K562 (cell line): ENCODE measurements at regions not wholly inside any gene's neighbourhood (a gene's known extent, or its start where the extent isn't known, plus 50 kb on each side); places are given as distances from the start of the nearest gene placed in this dataset.

Experiments used
- ATAC-seq: fragments of 200-7000 bp; cut with Tn5 transposase; 3 replicates; pipeline ENCODE4 v1.9.1; 2020; ENCODE audit warnings: moderate library complexity
- BruUV-seq: library from RNA; stranded (reverse); fragments of 400-500 nt; replicated peaks from 2 replicates; lab custom pipeline; 2021; lab: Mats Ljungman, UMichigan
- CTCF ChIA-PET: fragments of 300-600 bp; formaldehyde crosslinking; extraction: SDS; loops from one replicate; lab custom pipeline; 2021; ENCODE audit warnings: low intra/inter-chr PET ratio; lab: Yijun Ruan, JAX
- POLR2A ChIA-PET: fragments of 300-600, 350-650 bp; sonication (Branson Sonifier 250); formaldehyde crosslinking; extraction: SDS; loops from one replicate; lab custom pipeline; 2021; ENCODE audit warnings: antibody characterized with exemption, inconsistent platforms; lab: Yijun Ruan, JAX
- DNase-seq, 4 experiments: peaks; one replicate each; pipeline versions ENCODE4 v3.0.0 to v3.0.0-alpha.2; 2011 to 2018; ENCODE audit warnings: low spot score in 3 of 4, mixed read lengths in 3 of 4; ENCODE audit errors: extremely low read depth in 1 of 4
- FAIRE-seq: peaks from 2 replicates; lab custom pipeline; 2011; peaks lifted over from hg19 to GRCh38; lab: Jason Lieb, UNC
- H2AFZ ChIP-seq: 2 replicates; pipeline ENCODE4 v1.6.0; 2011; ENCODE audit warnings: low read depth, low read length, control low read depth, inconsistent platforms
- H3K27ac ChIP-seq: fragments of 200-600 bp; 3 replicates; pipeline ENCODE4 v1.8.0; 2011; ENCODE audit warnings: low read depth, mild to moderate bottlenecking, control low read depth, inconsistent platforms, low read length, moderate library complexity, mixed read lengths; ENCODE audit errors: extremely low read depth
- H3K27me3 ChIP-seq, 2 experiments: fragments of 300-600 bp in 1 of 2; 2 replicates in 1 of 2; 3 replicates in 1 of 2; pipeline versions ENCODE4 v1.6.0 to v1.8.0; 2011; ENCODE audit warnings: inconsistent platforms in 2 of 2, low read length in 2 of 2, mild to moderate bottlenecking in 1 of 2, mixed read lengths in 1 of 2, moderate library complexity in 1 of 2; ENCODE audit not compliant: control insufficient read depth in 2 of 2, insufficient read depth in 2 of 2
- H3K36me3 ChIP-seq: fragments of 300-600 bp; 3 replicates; pipeline ENCODE4 v1.8.0; 2011; ENCODE audit warnings: mild to moderate bottlenecking, low read length, inconsistent platforms; ENCODE audit not compliant: control insufficient read depth, insufficient read depth
- H3K4me1 ChIP-seq, 2 experiments: fragments of 200-600 bp in 1 of 2; replicated peaks in 1 of 2; 2 replicates in 1 of 2; 3 replicates in 1 of 2; pipeline versions ENCODE4 v1.5.1 to v1.8.0; 2011; ENCODE audit warnings: inconsistent platforms in 2 of 2, low read length in 2 of 2, mild to moderate bottlenecking in 1 of 2, mixed read lengths in 1 of 2, moderate library complexity in 1 of 2; ENCODE audit not compliant: control insufficient read depth in 2 of 2, insufficient read depth in 2 of 2
- H3K4me2 ChIP-seq: 2 replicates; pipeline ENCODE4 v1.6.1; 2011; ENCODE audit warnings: low read length, control low read depth, inconsistent platforms, mixed read lengths; ENCODE audit not compliant: insufficient read depth
- H3K4me3 ChIP-seq: fragments of 200-600 bp; sonication (generic), shearing (Covaris generic); 2 replicates; pipeline ENCODE4 v1.5.1; 2016; ENCODE audit warnings: control low read depth, inconsistent platforms
- H3K79me2 ChIP-seq: fragments of 200-600 bp; 3 replicates; pipeline ENCODE4 v1.8.0; 2011; ENCODE audit warnings: low read length, inconsistent platforms; ENCODE audit not compliant: control insufficient read depth, insufficient read depth
- H3K9ac ChIP-seq, 2 experiments: 2 replicates each; pipeline versions ENCODE4 v1.6.0 to v1.6.1; 2011; ENCODE audit warnings: low read depth in 2 of 2, low read length in 2 of 2, control low read depth in 1 of 2, inconsistent platforms in 1 of 2, mild to moderate bottlenecking in 1 of 2, mixed read lengths in 1 of 2; ENCODE audit not compliant: insufficient read depth in 1 of 2
- H3K9me1 ChIP-seq: one replicate; pipeline ENCODE4 v1.6.0; 2011; ENCODE audit warnings: inconsistent platforms, mild to moderate bottlenecking, low read length, moderate library complexity; ENCODE audit not compliant: control insufficient read depth, insufficient read depth
- H3K9me3 ChIP-seq: replicated peaks from 2 replicates; pipeline ENCODE4 v1.5.1; 2011; ENCODE audit warnings: low read depth, low read length, inconsistent platforms; ENCODE audit not compliant: control insufficient read depth, insufficient read depth
- H4K20me1 ChIP-seq: replicated peaks from 2 replicates; pipeline ENCODE4 v1.6.1; 2011; ENCODE audit warnings: low read length, inconsistent platforms, mixed read lengths; ENCODE audit not compliant: control insufficient read depth, insufficient read depth
- BRD4 ChIP-seq: fragments of 200-600 bp; sonication (generic); IDR thresholded peaks from 2 replicates; pipeline ENCODE4 v1.6.1; 2017; ENCODE audit warnings: inconsistent platforms
- ETV6 ChIP-seq, 3 experiments: fragments of 150-350 bp in 1 of 3; sonication (generic) in 1 of 3; formaldehyde crosslinking in 1 of 3; IDR thresholded peaks; 2 replicates each; pipeline versions ENCODE4 v1.6.1 to v1.8.0; 2014 to 2022; ENCODE audit warnings: borderline replicate concordance in 2 of 3, low read depth in 2 of 3, antibody characterized with exemption in 1 of 3, low read length in 1 of 3, mild to moderate bottlenecking in 1 of 3, missing genetic modification reagents in 1 of 3
- FOXP4 ChIP-seq: sonication (generic); formaldehyde crosslinking; IDR thresholded peaks from 2 replicates; pipeline ENCODE4 v1.8.0; 2022; ENCODE audit warnings: mild to moderate bottlenecking, missing genetic modification reagents, borderline replicate concordance
- GTF2B ChIP-seq: IDR thresholded peaks from 2 replicates; pipeline ENCODE4 v1.6.1; 2011; ENCODE audit not compliant: insufficient read length; ENCODE audit errors: extremely low read depth
- MYC ChIP-seq, 2 experiments: fragments of 250-450 bp in 1 of 2; sonication (Bioruptor Pico) in 1 of 2; IDR thresholded peaks; 2 replicates each; pipeline versions ENCODE4 v1.5.1 to v1.6.1; 2012 to 2021; ENCODE audit warnings: low read depth in 2 of 2, borderline replicate concordance in 1 of 2, improper control_type of control experiment in 1 of 2, low read length in 1 of 2, mild to moderate bottlenecking in 1 of 2, moderate library complexity in 1 of 2
- PCBP1 ChIP-seq: fragments of 200-400 bp; formaldehyde crosslinking; IDR thresholded peaks from 2 replicates; pipeline ENCODE4 v1.6.1; 2018; ENCODE audit warnings: mild to moderate bottlenecking, low read depth, low read length; ENCODE audit not compliant: poor library complexity, severe bottlenecking
- SIN3A ChIP-seq, 2 experiments: fragments of 150-350 bp in 1 of 2; IDR thresholded peaks; 2 replicates each; pipeline ENCODE4 v1.6.1; 2011 to 2016; ENCODE audit warnings: borderline replicate concordance in 2 of 2, low read depth in 2 of 2, low read length in 2 of 2, mild to moderate bottlenecking in 2 of 2, moderate library complexity in 2 of 2; ENCODE audit not compliant: control insufficient read depth in 1 of 2
- SMAD1 ChIP-seq: fragments of 150-350 bp; IDR thresholded peaks from 2 replicates; pipeline ENCODE4 v1.6.1; 2014; ENCODE audit warnings: low read length, low read depth; ENCODE audit not compliant: partially characterized antibody
- ZBTB11 ChIP-seq, 3 experiments: fragments of 200-800 bp in 1 of 3; fragments of 250-450 bp in 1 of 3; fragments of 450-650 bp in 1 of 3; sonication (Bioruptor Pico) in 1 of 3; sonication (Bioruptor generic) in 1 of 3; formaldehyde crosslinking in 1 of 3; IDR thresholded peaks; 2 replicates each; pipeline versions ENCODE4 v1.6.1 to v1.8.0; 2016 to 2022; ENCODE audit warnings: mild to moderate bottlenecking in 2 of 3, missing genetic modification characterization in 2 of 3, missing compliant biosample characterization in 1 of 3, moderate library complexity in 1 of 3
- WGBS: fragments of 100-300 bp; shearing (Covaris generic); methylation state at CpG from one replicate; pipeline ENCODE4 v1.1.6; 2016; ENCODE audit warnings: low coverage, mixed read lengths; ENCODE audit not compliant: insufficient coverage; ENCODE audit errors: missing lambda C conversion rate; 5-methylcytosine and 5-hydroxymethylcytosine counted together
- in situ Hi-C: fragments of 300-500 bp; cut with MboI; formaldehyde crosslinking; loops from 4 replicates; pipeline ENCODE4 v1.15.0; 2018; ENCODE audit warnings: inconsistent platforms, mixed read lengths
- intact Hi-C: fragments of 100-400 bp; cut with micrococcal nuclease; formaldehyde crosslinking; loops from 2 replicates; pipeline ENCODE4 v1.14.2; 2022

DNA sequence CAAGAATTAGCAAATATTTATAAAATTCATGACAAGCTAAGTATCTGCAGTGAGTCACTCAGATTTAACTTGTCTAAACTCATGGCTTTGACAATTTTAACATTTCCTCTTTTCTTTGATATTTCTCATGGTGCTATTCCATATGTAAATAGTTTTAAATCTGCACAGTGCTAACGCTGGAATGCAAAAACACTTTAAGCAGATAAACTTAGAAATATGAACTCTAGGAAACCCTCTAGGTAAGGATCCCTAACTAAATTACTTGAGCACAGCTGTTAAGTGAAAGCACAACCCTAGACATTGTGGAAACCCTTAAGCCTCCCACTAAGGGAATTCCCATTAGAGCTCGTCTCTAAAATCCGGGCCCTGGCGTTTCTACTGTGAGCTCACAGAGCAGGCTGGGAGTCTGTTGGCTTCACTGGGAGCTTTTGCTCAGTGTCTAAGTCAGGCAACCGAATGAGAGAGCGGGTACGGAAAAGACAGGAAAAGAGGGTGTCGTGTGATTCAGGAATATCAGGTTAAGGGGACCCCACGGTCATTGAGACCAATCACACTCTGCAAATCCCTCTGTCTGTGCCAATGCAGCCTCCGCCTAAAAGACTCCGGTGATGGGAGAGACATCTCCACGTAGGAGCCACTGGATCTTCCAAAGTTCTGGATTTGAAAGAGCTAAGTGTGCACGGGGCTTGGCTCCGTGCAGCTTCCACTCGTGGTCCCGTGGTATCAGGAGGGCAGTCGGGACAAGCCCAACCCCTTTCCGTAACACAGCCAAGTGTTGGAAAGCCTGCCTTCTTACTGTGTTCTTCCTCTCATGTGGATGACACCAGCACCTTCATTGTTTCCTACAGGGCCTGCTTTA, 112.3 kb upstream of the RPS6KA2 start (continued):
- TF ChIP-seq GTF2B (no peak), PCBP1 (no peak)

DNA sequence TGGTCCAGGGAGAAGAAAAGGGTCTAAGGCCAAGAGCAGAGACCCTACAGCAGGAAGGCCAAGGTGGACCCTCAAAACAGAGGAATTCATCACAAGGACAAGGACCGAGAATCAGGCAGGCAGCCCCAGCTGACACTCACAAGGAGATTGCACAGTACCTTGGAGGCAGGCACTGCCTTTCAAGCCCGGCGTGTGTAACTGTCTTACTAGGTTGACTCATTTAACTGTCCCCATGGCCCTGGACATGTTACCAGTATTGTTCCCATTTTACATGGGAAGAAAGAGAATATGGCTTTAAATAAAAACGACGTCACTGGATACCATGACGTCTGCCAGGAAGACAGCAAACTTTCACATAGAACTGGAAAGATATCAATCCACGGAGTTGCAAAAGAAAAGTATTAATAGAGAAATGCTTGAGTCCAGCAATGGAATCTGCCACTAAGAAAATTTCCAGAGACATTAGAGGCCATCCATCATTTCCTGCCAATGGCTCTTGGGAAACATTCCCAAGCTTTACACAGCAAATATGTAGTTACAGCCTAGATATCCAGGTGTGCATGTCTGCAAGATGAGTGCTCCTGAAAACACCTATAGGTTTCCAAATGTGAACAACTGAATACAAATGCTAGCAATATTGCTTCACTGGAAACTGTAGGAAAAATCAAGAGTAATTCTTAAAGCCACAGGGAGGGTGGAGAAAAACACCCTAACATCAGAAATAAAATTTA, 111.5 kb upstream of the RPS6KA2 start:
- no peak for FAIRE-seq
- no TSS peak for BruUV-seq
- TF ChIP-seq SMAD1 (no peak), BRD4 (no peak), MYC (IDR thresholded peaks at IDR 0.05; ENCODE audit: low read depth, low read length) (no peak), MYC (CRISPR knock-in tag; IDR thresholded peaks at IDR 0.05; ENCODE audit: borderline replicate concordance, low read depth) (no peak), FOXP4 (no peak), SIN3A (IDR thresholded peaks at IDR 0.05; ENCODE audit: borderline replicate concordance in 2 of 2, control insufficient read depth in 1 of 2, low read depth in 2 of 2, low read length in 2 of 2) (no peak), ZBTB11 (CRISPR knock-in tag; IDR thresholded peaks at IDR 0.05) (no peak), ETV6 (IDR thresholded peaks at IDR 0.05; ENCODE audit: borderline replicate concordance in 1 of 2, low read depth in 2 of 2, low read length in 1 of 2) (no peak), ETV6 (CRISPR knock-in tag; IDR thresholded peaks at IDR 0.05; ENCODE audit: borderline replicate concordance) (no peak)

More for the DNA sequence above, 111.5 kb upstream of the RPS6KA2 start:
- ChIA-PET POLR2A (no interaction called here), CTCF (no interaction called here)
- Histone ChIP-seq H2AFZ (no peak overlapping the region), H3K9me3 (no peaks in the 10 kb centered on the region), H3K9me1 (no peaks in the 10 kb centered on the region), H4K20me1 (peaks cover 8% of the 10 kb centered on the region), H3K27ac (no peak overlapping the region), H3K4me3 (no peak overlapping the region), H3K4me2 (no peak overlapping the region), H3K9ac (no peak overlapping the region), H3K79me2 (no peaks in the 10 kb centered on the region), H3K36me3 (no peaks in the 10 kb centered on the region), H3K4me1 (no peaks in the 10 kb centered on the region), H3K27me3 (peaks cover 28 to 52% of the 10 kb centered on the region in 2 experiments)
- DNase-seq (no peak), ATAC-seq (no peak)
- intact Hi-C loops (no loop called here), in situ Hi-C loops (no loop called here)
- WGBS = 0% methylated on average over 7 of the region's 7 CpGs
